ENCODE measurements at regions not wholly inside any gene's neighbourhood (a gene's known extent, or its start where the extent isn't known, plus 50 kb on each side); places are given as distances from the start of the nearest gene placed in this dataset.

- H3K27me3 Mint-ChIP-seq (ENCODE audit: low read depth) = no peaks in the 10 kb centered on the region
- H3K36me3 Mint-ChIP-seq (ENCODE audit: low read depth) = no peaks in the 10 kb centered on the region
- DNase-seq (ENCODE audit: low spot score) = no peak
- no peaks in the 10 kb centered on the region for H3K4me1 Mint-ChIP-seq (ENCODE audit: low read depth)
- H3K4me3 Mint-ChIP-seq (ENCODE audit: unreplicated experiment) = no peak overlapping the region
- no peak overlapping the region for H3K27ac Mint-ChIP-seq (ENCODE audit: unreplicated experiment)
- H3K9me3 Mint-ChIP-seq (ENCODE audit: low read depth) = peaks cover 9% of the 10 kb centered on the region
- TF ChIP-seq CTCF (IDR thresholded peaks at IDR 0.05) = no peak
Observed at GRCh38 chr7:108869070-108869469, 299.4 kb downstream of the DNAJB9 start.

GRCh38 chr7:108875139-108875538 is 305.5 kb downstream of the DNAJB9 start:
- H3K4me3 Mint-ChIP-seq (ENCODE audit: unreplicated experiment) = no peak overlapping the region
- no peaks in the 10 kb centered on the region for H3K36me3 Mint-ChIP-seq (ENCODE audit: low read depth)
- DNase-seq (ENCODE audit: low spot score) = no peak
- H3K9me3 Mint-ChIP-seq (ENCODE audit: low read depth) = peaks cover 16% of the 10 kb centered on the region
- H3K27ac Mint-ChIP-seq (ENCODE audit: unreplicated experiment) = no peak overlapping the region
- H3K27me3 Mint-ChIP-seq (ENCODE audit: low read depth) = peaks cover 2% of the 10 kb centered on the region
- TF ChIP-seq CTCF (IDR thresholded peaks at IDR 0.05) = no peak
- H3K4me1 Mint-ChIP-seq (ENCODE audit: low read depth) = no peaks in the 10 kb centered on the region

DNA sequence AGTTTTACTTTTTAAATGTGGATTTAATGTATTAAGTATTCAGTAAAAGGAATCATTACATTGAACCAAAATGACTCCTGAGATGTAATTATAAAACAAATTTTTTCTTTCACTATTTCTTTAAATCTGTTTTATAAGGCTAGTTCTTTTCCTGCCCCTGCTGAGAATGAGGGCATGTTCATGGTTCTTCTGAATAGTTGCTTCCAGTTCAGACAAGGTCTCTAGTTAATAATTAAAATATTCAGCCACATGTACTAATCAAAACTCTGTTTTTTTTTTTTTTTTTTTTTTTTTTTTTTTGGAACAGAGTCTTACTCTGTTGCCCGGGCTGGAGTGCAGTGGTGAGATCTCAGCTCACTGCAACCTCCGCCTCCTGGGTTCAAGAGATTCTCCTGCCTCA is 321.2 kb downstream of the DNAJB9 start:
- no peak overlapping the region for H3K4me3 Mint-ChIP-seq (ENCODE audit: unreplicated experiment)
- no peak overlapping the region for H3K27ac Mint-ChIP-seq (ENCODE audit: unreplicated experiment)
- H3K4me1 Mint-ChIP-seq (ENCODE audit: low read depth) = no peaks in the 10 kb centered on the region
- H3K36me3 Mint-ChIP-seq (ENCODE audit: low read depth) = no peaks in the 10 kb centered on the region
- H3K27me3 Mint-ChIP-seq (ENCODE audit: low read depth) = peaks cover under 1% of the 10 kb centered on the region
- H3K9me3 Mint-ChIP-seq (ENCODE audit: low read depth) = peaks cover 17% of the 10 kb centered on the region
- no peak for DNase-seq (ENCODE audit: low spot score)
- TF ChIP-seq CTCF (IDR thresholded peaks at IDR 0.05) = no peak

GRCh38 chr7:108908456-108908855 is 338.8 kb downstream of the DNAJB9 start:
- H3K4me1 Mint-ChIP-seq (ENCODE audit: low read depth) = no peaks in the 10 kb centered on the region
- H3K4me3 Mint-ChIP-seq (ENCODE audit: unreplicated experiment) = no peak overlapping the region
- no peak overlapping the region for H3K27ac Mint-ChIP-seq (ENCODE audit: unreplicated experiment)
- H3K36me3 Mint-ChIP-seq (ENCODE audit: low read depth) = no peaks in the 10 kb centered on the region
- H3K27me3 Mint-ChIP-seq (ENCODE audit: low read depth) = peaks cover 5% of the 10 kb centered on the region
- DNase-seq (ENCODE audit: low spot score) = no peak
- TF ChIP-seq CTCF (IDR thresholded peaks at IDR 0.05) = no peak
- H3K9me3 Mint-ChIP-seq (ENCODE audit: low read depth) = peaks cover under 1% of the 10 kb centered on the region

DNA sequence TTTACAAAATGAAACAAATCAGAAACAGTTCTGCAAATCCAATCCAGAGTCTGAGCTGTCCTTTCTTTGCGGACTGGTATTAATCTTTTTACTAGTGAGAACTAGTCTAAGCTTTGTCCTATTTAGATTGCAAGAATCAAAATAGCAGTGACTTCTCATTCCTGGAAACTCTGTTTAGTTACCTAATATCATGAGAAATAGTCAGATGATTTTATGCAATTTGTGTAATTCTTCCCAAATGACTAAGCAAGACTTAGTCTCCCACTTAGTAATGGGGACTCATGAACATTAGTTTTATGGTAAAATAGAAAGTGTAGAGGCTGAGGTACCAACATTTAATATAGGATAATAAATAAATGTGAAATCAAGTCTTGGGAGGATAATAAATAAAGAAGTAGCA is 341.3 kb downstream of the DNAJB9 start:
- Mint-ChIP-seq H3K36me3 (ENCODE audit: low read depth) (no peaks in the 10 kb centered on the region), H3K4me1 (ENCODE audit: low read depth) (no peaks in the 10 kb centered on the region), H3K9me3 (ENCODE audit: low read depth) (peaks cover 23% of the 10 kb centered on the region), H3K27ac (ENCODE audit: unreplicated experiment) (no peak overlapping the region), H3K27me3 (ENCODE audit: low read depth) (peaks cover 5% of the 10 kb centered on the region), H3K4me3 (ENCODE audit: unreplicated experiment) (no peak overlapping the region)
- DNase-seq (ENCODE audit: low spot score) = no peak
- no peak for TF ChIP-seq CTCF (IDR thresholded peaks at IDR 0.05)

Data from chondrocyte (in vitro differentiated cells).